SK-N-SH treated with all-trans-retinoic acid at 6 μM for 48 hours (cell line): ENCODE measurements at regions not wholly inside any gene's neighbourhood (a gene's known extent, or its start where the extent isn't known, plus 50 kb on each side); places are given as distances from the start of the nearest gene placed in this dataset.

Experiments used
- BACH2 ChIP-seq: fragments of 250-450 bp; sonication (Bioruptor Pico); IDR thresholded peaks from 2 replicates; pipeline ENCODE4 v1.9.0; 2021; ENCODE audit warnings: mild to moderate bottlenecking, borderline replicate concordance
- CREB5 ChIP-seq: fragments of 250-450 bp; sonication (Bioruptor Pico); IDR thresholded peaks from 2 replicates; pipeline ENCODE4 v1.5.1; 2020; ENCODE audit warnings: low read depth, mild to moderate bottlenecking, moderate library complexity
- ESRRG ChIP-seq: fragments of 250-450 bp; sonication (Bioruptor Pico); IDR thresholded peaks from 2 replicates; pipeline ENCODE4 v1.6.1; 2021; ENCODE audit warnings: mild to moderate bottlenecking
- GLIS3 ChIP-seq: fragments of 250-450 bp; sonication (Bioruptor Pico); IDR thresholded peaks from 2 replicates; pipeline ENCODE4 v1.5.0; 2020; ENCODE audit warnings: mild to moderate bottlenecking, moderate library complexity
- ISL1 ChIP-seq: fragments of 250-450 bp; sonication (Bioruptor Pico); IDR thresholded peaks from 2 replicates; pipeline ENCODE4 v2.1.2; 2022; ENCODE audit warnings: mild to moderate bottlenecking, moderate library complexity
- OSR1 ChIP-seq: fragments of 250-450 bp; sonication (Bioruptor Pico); IDR thresholded peaks from 2 replicates; pipeline ENCODE4 v1.8.0; 2022; ENCODE audit warnings: moderate library complexity, mild to moderate bottlenecking, inconsistent platforms
- PATZ1 ChIP-seq: fragments of 250-450 bp; sonication (Bioruptor Pico); IDR thresholded peaks from 2 replicates; pipeline ENCODE4 v1.8.0; 2020; ENCODE audit warnings: mild to moderate bottlenecking, moderate library complexity, borderline replicate concordance
- PPARA ChIP-seq: fragments of 250-450 bp; sonication (Bioruptor Pico); IDR thresholded peaks from 2 replicates; pipeline ENCODE4 v1.5.0; 2020; ENCODE audit warnings: mild to moderate bottlenecking, borderline replicate concordance
- RARB ChIP-seq: fragments of 250-450 bp; sonication (Bioruptor Pico); IDR thresholded peaks from 2 replicates; pipeline ENCODE4 v1.8.0; 2021; ENCODE audit warnings: mild to moderate bottlenecking, moderate library complexity
- SNAI2 ChIP-seq: fragments of 250-450 bp; sonication (Bioruptor Pico); IDR thresholded peaks from 2 replicates; pipeline ENCODE4 v1.5.0; 2020; ENCODE audit warnings: mild to moderate bottlenecking, moderate library complexity
- TCF4 ChIP-seq: fragments of 250-450 bp; sonication (Bioruptor Pico); IDR thresholded peaks from 2 replicates; pipeline ENCODE4 v1.8.0; 2021; ENCODE audit warnings: mild to moderate bottlenecking, moderate library complexity, borderline replicate concordance
- ZFP30 ChIP-seq: fragments of 450-650 bp; formaldehyde crosslinking; IDR thresholded peaks from 2 replicates; pipeline ENCODE4 v1.5.0; 2022; ENCODE audit warnings: mild to moderate bottlenecking, moderate library complexity
- ZNF565 ChIP-seq: fragments of 450-650 bp; formaldehyde crosslinking; conservative IDR thresholded peaks from 2 replicates; pipeline ENCODE4 v1.5.0; 2020; ENCODE audit warnings: low read depth, mild to moderate bottlenecking, moderate library complexity
- ZNF8 ChIP-seq: fragments of 450-650 bp; formaldehyde crosslinking; IDR thresholded peaks from 2 replicates; pipeline ENCODE4 v1.5.0; 2020; ENCODE audit warnings: mild to moderate bottlenecking, moderate library complexity

- TF ChIP-seq PATZ1 (CRISPR knock-in tag) = no peak
- no peak for TF ChIP-seq OSR1 (CRISPR knock-in tag)
- no peak for TF ChIP-seq BACH2 (CRISPR knock-in tag)
- no peak for TF ChIP-seq GLIS3 (CRISPR knock-in tag)
- TF ChIP-seq ISL1 (CRISPR knock-in tag) = no peak
- no peak for TF ChIP-seq SNAI2 (CRISPR knock-in tag)
- TF ChIP-seq CREB5 = no peak
- no peak for TF ChIP-seq TCF4 (CRISPR knock-in tag)
- no peak for TF ChIP-seq ZNF8 (CRISPR knock-in tag)
- no peak for TF ChIP-seq RARB (CRISPR knock-in tag)
- TF ChIP-seq PPARA (CRISPR knock-in tag) = no peak
- TF ChIP-seq ZFP30 (CRISPR knock-in tag) = no peak
- TF ChIP-seq ESRRG (CRISPR knock-in tag) = no peak
- TF ChIP-seq ZNF565 = no peak
These were observed 170.9 kb downstream of the ICE1 start for GRCh38 chr5:5593391-5593790.
